ENCODE measurements at regions not wholly inside any gene's neighbourhood (a gene's known extent, or its start where the extent isn't known, plus 50 kb on each side); places are given as distances from the start of the nearest gene placed in this dataset.

DNA sequence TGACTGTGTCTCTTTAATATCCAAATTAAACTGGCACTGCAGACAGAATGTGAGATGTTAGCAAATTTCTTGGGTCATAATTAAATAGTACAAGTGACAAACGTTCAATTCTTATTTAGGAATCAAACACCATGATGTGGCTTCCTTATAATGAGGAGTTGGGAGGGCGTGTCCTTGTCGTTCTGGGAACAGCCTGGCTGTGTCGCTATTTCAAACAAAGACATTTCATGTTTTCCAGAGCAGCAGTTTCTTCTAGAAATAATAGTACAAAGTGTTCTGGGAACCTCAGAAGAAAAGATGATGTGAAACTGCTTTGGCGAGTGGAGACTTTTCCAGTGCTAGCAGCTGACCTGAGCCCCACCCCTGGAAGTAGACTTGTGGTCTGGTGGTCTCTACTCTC is 301.7 kb upstream of the N4BP1 start:
- DNase-seq (ENCODE audit: extremely low read depth, low read depth), result no peak
- TF ChIP-seq, protein P1, sequence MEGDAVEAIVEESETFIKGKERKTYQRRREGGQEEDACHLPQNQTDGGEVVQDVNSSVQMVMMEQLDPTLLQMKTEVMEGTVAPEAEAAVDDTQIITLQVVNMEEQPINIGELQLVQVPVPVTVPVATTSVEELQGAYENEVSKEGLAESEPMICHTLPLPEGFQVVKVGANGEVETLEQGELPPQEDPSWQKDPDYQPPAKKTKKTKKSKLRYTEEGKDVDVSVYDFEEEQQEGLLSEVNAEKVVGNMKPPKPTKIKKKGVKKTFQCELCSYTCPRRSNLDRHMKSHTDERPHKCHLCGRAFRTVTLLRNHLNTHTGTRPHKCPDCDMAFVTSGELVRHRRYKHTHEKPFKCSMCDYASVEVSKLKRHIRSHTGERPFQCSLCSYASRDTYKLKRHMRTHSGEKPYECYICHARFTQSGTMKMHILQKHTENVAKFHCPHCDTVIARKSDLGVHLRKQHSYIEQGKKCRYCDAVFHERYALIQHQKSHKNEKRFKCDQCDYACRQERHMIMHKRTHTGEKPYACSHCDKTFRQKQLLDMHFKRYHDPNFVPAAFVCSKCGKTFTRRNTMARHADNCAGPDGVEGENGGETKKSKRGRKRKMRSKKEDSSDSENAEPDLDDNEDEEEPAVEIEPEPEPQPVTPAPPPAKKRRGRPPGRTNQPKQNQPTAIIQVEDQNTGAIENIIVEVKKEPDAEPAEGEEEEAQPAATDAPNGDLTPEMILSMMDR (IDR thresholded peaks at IDR 0.05; ENCODE audit: low read depth, low read length), result no peak

DNA sequence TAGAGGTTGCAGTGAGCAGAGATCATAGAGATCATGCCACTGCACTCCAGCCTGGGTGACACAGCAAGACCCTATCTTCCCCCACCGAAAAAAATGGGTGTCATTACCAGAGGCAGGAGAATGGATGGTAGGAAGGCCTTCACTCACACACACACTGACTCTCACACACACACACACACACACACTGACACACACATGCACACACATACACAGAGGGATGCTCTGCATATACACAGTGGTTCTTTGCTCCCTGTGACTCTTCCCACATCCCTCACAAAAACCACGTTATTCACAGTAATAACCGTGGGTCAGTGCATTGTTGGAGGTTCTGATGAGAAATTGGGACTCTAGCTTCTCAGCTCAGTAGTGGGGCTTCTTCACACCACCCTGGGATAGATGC is 300.2 kb upstream of the N4BP1 start:
- TF ChIP-seq, protein P1 (IDR thresholded peaks at IDR 0.05; ENCODE audit: low read depth, low read length), result no peak
- no peak for DNase-seq (ENCODE audit: extremely low read depth, low read depth)

DNA sequence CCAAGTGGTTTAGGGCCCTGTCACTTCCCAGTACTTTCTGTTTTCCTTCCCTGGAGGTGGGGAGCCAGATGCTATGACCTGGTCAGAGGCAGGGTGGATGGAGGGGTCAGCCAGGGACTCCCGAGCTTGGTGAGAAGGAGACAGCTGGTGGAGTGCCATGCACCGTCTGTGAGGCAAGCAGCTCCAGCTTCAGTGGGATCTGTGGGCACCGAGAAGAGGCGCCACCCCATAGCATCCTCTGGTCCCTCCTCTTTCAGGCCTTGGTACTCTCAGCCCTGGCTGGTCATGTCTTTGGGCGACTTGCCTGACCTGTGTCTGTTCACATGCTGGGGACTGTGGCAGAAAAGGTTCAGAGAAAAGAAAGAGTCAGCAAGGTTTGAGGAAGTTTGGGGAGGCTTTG is 299.3 kb upstream of the N4BP1 start:
- TF ChIP-seq, protein P1 (IDR thresholded peaks at IDR 0.05; ENCODE audit: low read depth, low read length), result no peak
- no peak for DNase-seq (ENCODE audit: extremely low read depth, low read depth)

DNA sequence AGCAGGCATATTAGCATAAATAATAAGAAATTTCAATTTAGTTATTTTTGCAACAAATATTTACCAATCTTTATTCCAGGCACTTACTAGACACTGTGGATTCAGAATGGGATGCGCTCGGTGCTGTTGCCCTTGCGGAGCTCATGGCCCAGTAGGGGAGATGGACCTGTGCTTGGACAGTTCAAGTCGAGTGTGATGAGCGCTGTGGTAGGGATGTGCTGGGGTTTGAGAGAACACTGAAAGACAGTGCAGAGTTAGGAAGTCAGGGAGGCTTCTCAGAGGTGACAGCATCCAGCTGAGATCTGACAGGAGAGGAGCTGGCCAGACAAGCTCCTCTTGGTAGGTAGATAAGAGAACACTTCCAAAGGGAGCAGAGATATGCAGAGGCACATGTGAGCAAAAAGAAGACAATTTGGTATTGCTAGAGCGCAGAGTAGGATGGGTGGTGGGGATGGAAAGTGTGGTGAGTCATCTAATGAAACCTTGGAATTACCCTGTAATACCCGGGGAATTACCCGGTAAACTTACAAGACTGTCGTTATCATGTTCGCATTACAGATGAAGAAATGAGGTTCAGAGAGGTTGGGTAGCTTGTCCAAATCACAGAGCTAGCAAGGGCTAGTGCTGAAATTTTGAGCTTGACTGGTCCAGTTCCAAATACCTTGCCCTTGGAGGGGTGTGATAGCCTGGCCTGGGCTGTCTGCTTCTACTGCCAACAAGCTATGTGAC is 298.1 kb upstream of the N4BP1 start:
- no peak for DNase-seq (ENCODE audit: extremely low read depth, low read depth)
- TF ChIP-seq, protein P1 (IDR thresholded peaks at IDR 0.05; ENCODE audit: low read depth, low read length), result no peak

DNA sequence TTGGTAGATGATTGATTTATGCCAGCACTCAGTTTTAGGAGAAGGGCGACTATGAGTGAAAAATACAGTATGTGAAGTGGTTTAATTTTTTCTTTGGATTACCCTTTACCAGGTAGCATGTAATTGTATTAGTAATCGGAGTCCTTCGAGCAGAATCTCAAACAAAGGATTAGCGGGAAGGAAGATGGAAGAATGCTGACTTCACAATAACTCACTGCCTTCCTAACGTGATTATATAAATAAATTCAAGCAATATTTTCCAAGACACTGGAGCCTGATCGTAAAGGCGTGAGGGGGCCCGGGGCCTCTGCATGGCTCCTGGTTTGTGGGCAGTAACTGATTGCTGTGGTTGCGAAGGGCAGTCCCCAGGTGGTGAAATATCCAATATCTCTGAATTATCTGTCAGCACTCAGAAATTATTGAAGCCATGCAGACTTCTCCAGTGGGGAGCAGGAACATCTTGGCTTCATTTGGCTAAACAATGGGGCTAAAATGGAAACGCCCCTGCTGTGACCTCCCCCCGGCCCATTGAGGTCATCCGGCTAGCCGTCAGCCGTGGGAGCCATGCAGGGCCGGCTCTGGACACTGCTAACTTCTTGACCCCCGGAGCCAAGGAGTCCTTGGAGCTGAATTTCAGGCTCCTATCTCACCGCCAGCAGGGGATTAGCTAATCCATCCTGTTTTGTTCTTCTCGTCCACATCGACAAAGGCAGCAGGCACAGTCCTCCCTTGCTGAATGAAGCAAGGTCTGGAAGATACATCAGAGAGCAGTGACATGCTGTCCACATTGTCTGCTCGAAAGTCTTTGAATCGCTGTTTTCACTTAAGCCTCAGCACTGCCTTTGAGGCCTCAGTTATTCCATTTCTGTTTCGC is 295.9 kb upstream of the N4BP1 start:
- TF ChIP-seq, protein P1 (IDR thresholded peaks at IDR 0.05; ENCODE audit: low read depth, low read length), result no peak
- no peak for DNase-seq (ENCODE audit: extremely low read depth, low read depth)

DNA sequence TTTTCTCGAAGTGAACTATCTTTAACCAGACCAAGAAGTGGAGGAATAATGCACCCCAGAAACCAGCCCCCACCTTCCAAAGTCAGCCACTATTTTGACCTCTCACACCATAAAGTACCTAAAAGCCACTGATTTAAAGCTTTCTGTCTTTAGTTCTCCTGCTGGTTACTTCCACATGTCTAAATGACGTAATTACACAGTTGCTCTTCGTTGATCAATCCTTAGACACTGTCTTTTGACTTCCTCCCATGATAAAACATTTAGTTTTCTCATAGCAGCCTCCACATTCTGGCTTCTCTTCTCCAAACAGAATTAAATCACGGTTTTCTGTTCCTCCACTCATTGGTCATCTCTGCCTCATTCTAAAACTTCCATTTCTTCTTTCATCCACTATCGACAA is 294.4 kb upstream of the N4BP1 start:
- DNase-seq (ENCODE audit: extremely low read depth, low read depth), result no peak
- TF ChIP-seq, protein P1 (IDR thresholded peaks at IDR 0.05; ENCODE audit: low read depth, low read length), result no peak

DNA sequence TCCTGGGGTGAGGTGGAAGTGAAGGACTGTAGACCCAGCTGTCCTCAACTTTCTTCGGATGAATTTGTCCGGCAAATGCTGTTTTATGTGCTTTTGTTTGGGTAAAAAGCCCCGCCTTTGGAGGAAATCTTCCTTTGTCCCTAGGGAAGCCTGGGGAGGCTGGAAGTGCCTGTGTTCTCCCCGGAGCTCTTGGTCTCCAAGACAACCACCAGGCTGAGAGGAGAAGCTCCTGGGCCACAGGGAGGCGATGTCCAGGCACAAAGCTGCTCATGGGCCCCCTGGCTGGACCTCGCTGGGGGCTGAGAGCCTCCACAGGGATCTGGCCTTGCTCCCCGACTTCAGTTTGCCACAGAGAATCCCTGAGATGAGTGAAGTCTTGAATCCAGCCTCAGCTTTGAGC is 293.1 kb upstream of the N4BP1 start:
- TF ChIP-seq, protein P1 (IDR thresholded peaks at IDR 0.05; ENCODE audit: low read depth, low read length), result no peak
- DNase-seq (ENCODE audit: extremely low read depth, low read depth), result no peak
